LoVo (cell line): ENCODE measurements at regions not wholly inside any gene's neighbourhood (a gene's known extent, or its start where the extent isn't known, plus 50 kb on each side); places are given as distances from the start of the nearest gene placed in this dataset.

Experiments used
- DNase-seq: peaks from one replicate; pipeline ENCODE4 v3.0.0-alpha.2; 2016; ENCODE audit warnings: low spot score

GRCh38 chr11:13221722-13222121, 55.9 kb upstream of the BMAL1 start:
- DNase-seq: no peak

- no peak for DNase-seq
Measured at GRCh38 chr11:13222285-13222684, 55.3 kb upstream of the BMAL1 start.

GRCh38 chr11:13223112-13223511, 54.5 kb upstream of the BMAL1 start:
- DNase-seq: no peak

- DNase-seq: no peak
Measured at GRCh38 chr11:13224324-13224723, 53.3 kb upstream of the BMAL1 start.

- DNase-seq: no peak
Measured at GRCh38 chr11:13225038-13226001, 52.3 kb upstream of the BMAL1 start.

GRCh38 chr11:13227676-13228255, 49.8 kb upstream of the BMAL1 start:
- DNase-seq: no peak
